Spleen (tissue), 11 donors: ENCODE measurements at regions not wholly inside any gene's neighbourhood (a gene's known extent, or its start where the extent isn't known, plus 50 kb on each side); places are given as distances from the start of the nearest gene placed in this dataset.

Source experiments
- DNase-seq: peaks from one replicate; pipeline ENCODE4 v3.0.0-alpha.2; 2020
- H3K27ac ChIP-seq, 8 donors: fragments of 200-600 bp; sonication (generic) in 7 of 8; 1 replicate in 4 of 8; 2 replicates in 4 of 8; pipeline versions ENCODE4 v1.5.0 to v1.8.0; 2016 to 2021; ENCODE audit warnings: inconsistent platforms in 4 of 8, mild to moderate bottlenecking in 4 of 8, moderate library complexity in 1 of 8
- H3K27me3 ChIP-seq, 7 donors: fragments of 200-600 bp; sonication (generic) in 6 of 7; replicated peaks in 1 of 7; 1 replicate in 4 of 7; 2 replicates in 3 of 7; pipeline versions ENCODE4 v1.5.0 to v1.8.0; 2016 to 2021; ENCODE audit warnings: inconsistent platforms in 3 of 7, mild to moderate bottlenecking in 1 of 7
- H3K36me3 ChIP-seq, 6 donors: fragments of 200-600 bp; sonication (generic) in 5 of 6; 1 replicate in 4 of 6; 2 replicates in 2 of 6; pipeline versions ENCODE4 v1.5.0 to v1.8.0; 2016 to 2021; ENCODE audit warnings: inconsistent platforms in 2 of 6
- H3K4me1 ChIP-seq, 6 donors: fragments of 200-600 bp; sonication (generic) in 5 of 6; 1 replicate in 3 of 6; 2 replicates in 3 of 6; pipeline versions ENCODE4 v1.5.0 to v1.8.0; 2016 to 2021; ENCODE audit warnings: inconsistent platforms in 3 of 6
- H3K4me3 ChIP-seq, 8 donors: fragments of 200-600 bp; sonication (generic) in 7 of 8; 1 replicate in 4 of 8; 2 replicates in 4 of 8; pipeline versions ENCODE4 v1.5.0 to v1.8.0; 2016 to 2021; ENCODE audit warnings: inconsistent platforms in 4 of 8, mild to moderate bottlenecking in 4 of 8, moderate library complexity in 2 of 8
- H3K9me3 ChIP-seq, 8 donors: fragments of 200-600 bp; sonication (generic) in 7 of 8; 1 replicate in 4 of 8; 2 replicates in 4 of 8; pipeline versions ENCODE4 v1.5.0 to v1.8.0; 2016 to 2021; ENCODE audit warnings: inconsistent platforms in 4 of 8
- POLR2A ChIP-seq, 3 donors: fragments of 450-650 bp; IDR thresholded peaks; one replicate each; pipeline ENCODE4 v1.5.1; 2017; ENCODE audit warnings: antibody characterized with exemption in 3 of 3, mild to moderate bottlenecking in 1 of 3
- POLR2AphosphoS5 ChIP-seq, 3 donors: sonication (generic); formaldehyde crosslinking; IDR thresholded peaks; one replicate each; pipeline ENCODE4 v1.5.1; 2017; ENCODE audit warnings: antibody characterized with exemption in 3 of 3
- WGBS, 5 donors: extraction: QIAGEN DNeasy Blood & Tissue Kit in 3 of 5; methylation state at CpG; one replicate each; pipeline versions ENCODE4 v1.1.5 to v1.1.7; 2013 to 2018; 5-methylcytosine and 5-hydroxymethylcytosine counted together
- intact Hi-C: fragments of 100-400 bp; cut with DNase I; formaldehyde crosslinking; loops from one replicate; pipeline ENCODE4 v1.15.0; 2023; ENCODE audit warnings: low total_unique reads
- TF ChIP-seq, protein P1 (sequence below), 11 experiments: fragments of 200-600 bp in 7 of 11; fragments of 450-650 bp in 4 of 11; sonication (generic) in 4 of 11; IDR thresholded peaks in 8 of 11; conservative IDR thresholded peaks in 3 of 11; 1 replicate in 7 of 11; 2 replicates in 4 of 11; pipeline versions ENCODE4 v1.4.0 to v1.8.0; 2016 to 2021; ENCODE audit warnings: antibody characterized with exemption in 11 of 11, inconsistent platforms in 4 of 11, mild to moderate bottlenecking in 1 of 11
- donor health status: healthy with polysubstance abuse.
- donor health status: DM: no; HTN: no; CAD: no; lungs with moderate emphysema.
- donor health status: DM: no; HTN: no; CAD: no.
- donor health status: Bipolar disorder and iron deficiency.
- donor health status: healthy.
- donor health status: DM: no; HTN: no; CAD: no.
- donor health status: DM: yes; HTN: yes; CAD: no.

DNA sequence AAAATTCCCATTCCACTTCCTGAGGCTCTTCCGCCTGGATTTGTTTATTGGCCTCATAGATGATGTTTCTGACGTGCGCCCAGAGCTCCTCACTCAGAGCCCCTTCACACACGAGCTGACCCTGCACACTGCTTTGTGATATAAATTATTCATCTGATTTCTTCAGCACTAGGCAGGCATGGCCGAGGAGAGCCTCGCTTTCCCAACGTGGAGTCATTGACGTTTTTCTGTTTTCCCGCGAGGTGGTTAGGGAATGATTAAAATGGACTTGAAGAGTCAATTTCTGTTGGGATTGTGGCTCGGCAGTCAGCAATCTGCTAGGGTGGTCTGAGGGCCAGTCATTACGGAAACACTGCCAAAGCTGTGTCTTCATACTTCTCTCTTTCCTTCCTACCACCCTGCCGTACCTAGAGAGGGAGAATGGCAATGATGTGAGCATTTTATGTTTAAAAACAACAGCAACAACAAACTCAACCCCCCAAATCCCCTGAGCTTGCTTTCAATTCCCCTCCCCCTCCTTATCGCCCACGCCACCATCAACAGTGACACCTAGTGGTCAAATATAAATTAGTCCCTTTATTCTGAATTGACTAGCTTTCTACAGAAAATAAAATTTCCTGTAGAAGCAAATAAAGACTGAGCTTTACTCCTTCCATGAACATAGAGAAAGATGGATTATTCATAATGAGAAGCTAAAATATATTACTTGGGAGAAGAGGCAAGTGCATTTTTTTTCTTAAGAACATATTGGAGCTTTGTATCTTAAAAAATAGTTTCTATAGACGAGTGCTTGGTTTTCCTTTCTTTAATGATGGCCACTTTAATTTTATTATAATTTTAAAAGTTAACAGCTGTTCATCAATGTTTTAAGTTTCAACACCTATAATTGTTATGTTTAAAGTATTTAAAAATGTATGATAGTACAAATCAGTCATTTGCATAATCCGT, 285.1 kb downstream of the MTX2 start:
- intact Hi-C loops: loop anchor here (5.0 to 10.0 kb wide), 3 partner anchors 80 to 427 kb away; partner anchors contain the start of gene HOXD8
- Histone ChIP-seq H3K4me3 (peak overlapping the region; percentile 30 to 68 (median 37)), H3K27me3 (peaks cover 0 to 71% (median 7%) of the 10 kb centered on the region in 7 donors), H3K4me1 (peaks cover 0 to 19% (median 11%) of the 10 kb centered on the region in 6 donors), H3K36me3 (no peaks in the 10 kb centered on the region), H3K9me3 (no peaks in the 10 kb centered on the region), H3K27ac (peak overlapping the region; percentile 4 to 83 (median 76))
- TF ChIP-seq POLR2AphosphoS5 (IDR thresholded peaks at IDR 0.05): no peak
- TF ChIP-seq, protein P1, sequence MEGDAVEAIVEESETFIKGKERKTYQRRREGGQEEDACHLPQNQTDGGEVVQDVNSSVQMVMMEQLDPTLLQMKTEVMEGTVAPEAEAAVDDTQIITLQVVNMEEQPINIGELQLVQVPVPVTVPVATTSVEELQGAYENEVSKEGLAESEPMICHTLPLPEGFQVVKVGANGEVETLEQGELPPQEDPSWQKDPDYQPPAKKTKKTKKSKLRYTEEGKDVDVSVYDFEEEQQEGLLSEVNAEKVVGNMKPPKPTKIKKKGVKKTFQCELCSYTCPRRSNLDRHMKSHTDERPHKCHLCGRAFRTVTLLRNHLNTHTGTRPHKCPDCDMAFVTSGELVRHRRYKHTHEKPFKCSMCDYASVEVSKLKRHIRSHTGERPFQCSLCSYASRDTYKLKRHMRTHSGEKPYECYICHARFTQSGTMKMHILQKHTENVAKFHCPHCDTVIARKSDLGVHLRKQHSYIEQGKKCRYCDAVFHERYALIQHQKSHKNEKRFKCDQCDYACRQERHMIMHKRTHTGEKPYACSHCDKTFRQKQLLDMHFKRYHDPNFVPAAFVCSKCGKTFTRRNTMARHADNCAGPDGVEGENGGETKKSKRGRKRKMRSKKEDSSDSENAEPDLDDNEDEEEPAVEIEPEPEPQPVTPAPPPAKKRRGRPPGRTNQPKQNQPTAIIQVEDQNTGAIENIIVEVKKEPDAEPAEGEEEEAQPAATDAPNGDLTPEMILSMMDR (IDR thresholded peaks at IDR 0.05 in 8 of 11, conservative IDR thresholded peaks at IDR 0.05 in 3 of 11): peak; percentile 38 to 88 (median 67)
- DNase-seq: no peak
- WGBS, 5 donors: 10 to 16% (median 12%) methylated on average over 17 of the region's 17 CpGs

DNA sequence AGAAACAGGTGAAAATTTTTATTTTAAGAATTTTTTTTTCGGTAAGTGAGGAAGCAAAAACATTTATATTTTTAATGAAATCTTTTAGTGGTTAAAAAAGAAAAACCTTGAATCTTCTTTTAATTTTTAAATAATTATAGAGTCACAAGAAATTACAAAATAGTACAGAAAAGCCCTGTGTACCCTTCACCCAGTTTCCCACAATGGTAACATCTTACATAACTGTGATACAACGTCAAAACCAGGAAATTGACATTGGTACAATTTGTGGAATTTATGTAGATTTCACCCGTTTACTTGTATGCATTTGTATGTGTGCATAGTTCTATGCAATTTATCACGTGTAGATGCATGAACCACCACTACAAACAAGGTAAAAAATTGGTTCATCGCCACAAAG, 285.9 kb downstream of the MTX2 start:
- TF ChIP-seq POLR2AphosphoS5 (IDR thresholded peaks at IDR 0.05) (no peak), POLR2A (IDR thresholded peaks at IDR 0.05) (no peak)
- TF ChIP-seq, protein P1 (IDR thresholded peaks at IDR 0.05 in 8 of 11, conservative IDR thresholded peaks at IDR 0.05 in 3 of 11): no peak
- Histone ChIP-seq H3K9me3 (no peaks in the 10 kb centered on the region), H3K4me3 (no peak overlapping the region), H3K4me1 (peaks cover 0 to 19% (median 11%) of the 10 kb centered on the region in 6 donors), H3K27me3 (peaks cover 0 to 68% (median 7%) of the 10 kb centered on the region in 7 donors), H3K36me3 (no peaks in the 10 kb centered on the region), H3K27ac (no peak overlapping the region)
- intact Hi-C loops: loop anchor here (10.0 kb wide), 1 partner anchor 80 kb away; no protein-coding TSS in a partner anchor
- no peak for DNase-seq
- 59 to 77% (median 65%) methylated on average over 5 of the region's 5 CpGs for WGBS, 5 donors

DNA sequence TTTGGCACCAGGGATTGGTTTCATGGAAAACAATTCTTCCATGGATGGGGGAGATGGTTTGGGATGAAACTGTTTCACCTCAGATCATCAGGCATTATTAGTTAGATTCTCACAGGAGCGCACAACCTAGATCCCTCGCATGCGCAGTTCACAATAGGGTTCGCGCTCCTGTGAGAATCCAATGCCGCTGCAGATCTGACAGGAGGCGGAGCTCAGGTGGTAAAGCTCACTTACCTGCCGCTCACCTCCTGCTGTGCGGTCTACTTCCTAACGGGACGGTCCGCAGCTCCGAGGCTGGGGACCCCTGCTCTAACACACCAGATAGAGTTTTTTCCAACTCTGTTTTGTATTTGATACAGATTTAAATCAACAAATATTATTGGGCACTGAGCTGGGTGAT, 286.5 kb downstream of the MTX2 start:
- no peaks in the 10 kb centered on the region for H3K36me3 ChIP-seq
- intact Hi-C loops: loop anchor here (10.0 kb wide), 1 partner anchor 79 kb away; no protein-coding TSS in a partner anchor
- H3K4me3 ChIP-seq: no peak overlapping the region
- H3K9me3 ChIP-seq: no peaks in the 10 kb centered on the region
- no peak for TF ChIP-seq POLR2A (IDR thresholded peaks at IDR 0.05)
- no peak overlapping the region for H3K27ac ChIP-seq
- H3K27me3 ChIP-seq: peaks cover 0 to 71% (median 7%) of the 10 kb centered on the region in 7 donors
- DNase-seq: no peak
- WGBS, 5 donors: 75 to 79% (median 76%) methylated on average over 13 of the region's 13 CpGs
- peaks cover 0 to 19% (median 11%) of the 10 kb centered on the region in 6 donors for H3K4me1 ChIP-seq

DNA sequence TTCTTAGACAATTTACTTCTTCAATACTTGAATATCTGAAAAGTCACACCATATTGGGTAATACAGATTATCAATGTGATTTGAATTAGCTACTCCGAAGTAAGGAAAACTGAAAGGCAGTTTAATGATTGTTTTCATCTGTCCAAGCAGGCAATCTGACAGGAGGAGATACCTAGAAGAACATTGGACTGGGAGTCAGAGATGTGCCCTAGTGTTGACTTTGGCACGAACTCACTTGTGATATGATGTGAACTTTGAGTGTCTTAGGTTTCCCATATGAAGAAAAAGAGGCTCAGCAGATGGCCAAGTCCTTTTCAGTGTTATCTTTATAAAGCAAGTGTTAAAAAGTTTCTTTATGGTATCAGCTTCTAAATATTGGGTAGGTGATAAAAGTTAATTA, 287.1 kb downstream of the MTX2 start:
- 44 to 65% (median 61%) methylated on average over 2 of the region's 2 CpGs for WGBS, 5 donors
- intact Hi-C loops: loop anchor here (10.0 kb wide), 1 partner anchor 78 kb away; no protein-coding TSS in a partner anchor
- no peak overlapping the region for H3K27ac ChIP-seq
- no peak for DNase-seq
- H3K9me3 ChIP-seq: no peaks in the 10 kb centered on the region
- H3K36me3 ChIP-seq: no peaks in the 10 kb centered on the region
- H3K4me3 ChIP-seq: no peak overlapping the region
- TF ChIP-seq POLR2AphosphoS5 (IDR thresholded peaks at IDR 0.05) (no peak), POLR2A (IDR thresholded peaks at IDR 0.05) (no peak)
- TF ChIP-seq, protein P1 (IDR thresholded peaks at IDR 0.05 in 8 of 11, conservative IDR thresholded peaks at IDR 0.05 in 3 of 11): no peak
- H3K4me1 ChIP-seq: peaks cover 0 to 19% (median 11%) of the 10 kb centered on the region in 6 donors
- H3K27me3 ChIP-seq: peaks cover 0 to 66% (median 7%) of the 10 kb centered on the region in 7 donors
